ENCODE measurements at regions not wholly inside any gene's neighbourhood (a gene's known extent, or its start where the extent isn't known, plus 50 kb on each side); places are given as distances from the start of the nearest gene placed in this dataset.

GRCh38 chr6:15999201-15999600, 129.7 kb upstream of the MYLIP start:
- Histone ChIP-seq H3K18ac (ENCODE audit: insufficient read length, low read depth, low read length) (no peak overlapping the region), H4K91ac (ENCODE audit: insufficient read length, low read depth, low read length) (no peak overlapping the region), H3T11ph (ENCODE audit: low read length) (no peak overlapping the region), H3K23ac (ENCODE audit: insufficient read length, low read depth, low read length) (no peak overlapping the region), H3K4ac (ENCODE audit: low read depth, low read length) (no peak overlapping the region), H3K56ac (ENCODE audit: insufficient read length, low read depth, low read length) (no peak overlapping the region), H3K4me2 (ENCODE audit: insufficient read depth, insufficient read length, low read length) (no peak overlapping the region), H2BK120ac (ENCODE audit: low read depth, low read length, poor library complexity, severe bottlenecking) (no peak overlapping the region), H3K9ac (ENCODE audit: extremely low read depth, insufficient read length, low read length) (no peak overlapping the region), H2BK12ac (ENCODE audit: insufficient read length, low read depth, low read length) (no peak overlapping the region), H3K27me3 (ENCODE audit: insufficient read depth, low read length) (no peaks in the 10 kb centered on the region), H4K5ac (ENCODE audit: insufficient read length, low read depth, low read length) (no peak overlapping the region), H4K20me1 (ENCODE audit: control insufficient read depth, insufficient read depth, insufficient read length) (no peaks in the 10 kb centered on the region), H2BK5ac (ENCODE audit: insufficient read length, low read length) (no peak overlapping the region), H4K8ac (replicated peaks; ENCODE audit: insufficient read length, low read depth, low read length) (no peak overlapping the region), H3K9me3 (ENCODE audit: control insufficient read depth, low read depth, low read length) (no peaks in the 10 kb centered on the region), H2AFZ (ENCODE audit: low read length) (no peak overlapping the region), H3K23me2 (ENCODE audit: insufficient read length, low read depth, low read length, poor library complexity, severe bottlenecking) (no peaks in the 10 kb centered on the region), H3K27ac (ENCODE audit: insufficient read length, low read depth, low read length) (no peak overlapping the region), H2BK20ac (ENCODE audit: low read depth, low read length, poor library complexity, severe bottlenecking) (no peak overlapping the region), H3K79me2 (ENCODE audit: insufficient read depth, low read length) (no peaks in the 10 kb centered on the region), H3K4me1 (ENCODE audit: insufficient read depth, low read length) (peaks cover 7% of the 10 kb centered on the region; the same call in 1 of the 2 replicates), H2AK5ac (ENCODE audit: insufficient read length, low read length) (no peak overlapping the region), H3K14ac (ENCODE audit: insufficient read depth, low read length) (no peak overlapping the region), H3K79me1 (ENCODE audit: insufficient read depth, low read depth, low read length, poor library complexity, severe bottlenecking) (no peaks in the 10 kb centered on the region), H2BK15ac (ENCODE audit: low read depth, low read length) (no peak overlapping the region)
- no peaks in the 10 kb centered on the region for H3K36me3 Mint-ChIP-seq (ENCODE audit: insufficient read depth in 1 of 3, low read depth in 3 of 3)
- DNase-seq: no peak
- WGBS (ENCODE audit: extremely low coverage, insufficient read length, low lambda C conversion rate): no CpG with 5 or more reads among the region's 4 CpGs
- H3K27ac Mint-ChIP-seq: no peak overlapping the region
- no peaks in the 10 kb centered on the region for H3K27me3 Mint-ChIP-seq (ENCODE audit: low read depth)
- TF ChIP-seq CTCF (conservative IDR thresholded peaks at IDR 0.05): no peak
- no peak overlapping the region for H3K4me3 Mint-ChIP-seq
- no peaks in the 10 kb centered on the region for H3K9me3 Mint-ChIP-seq
- peaks cover 31 to 38% of the 10 kb centered on the region in 2 experiments for H3K4me1 Mint-ChIP-seq
